ENCODE measurements at regions not wholly inside any gene's neighbourhood (a gene's known extent, or its start where the extent isn't known, plus 50 kb on each side); places are given as distances from the start of the nearest gene placed in this dataset.
"Not testable (repeated sequence)": the region's sequence is repeated elsewhere in the genome, so short reads cannot be mapped to it uniquely, and the experiment has no call there.

DNA sequence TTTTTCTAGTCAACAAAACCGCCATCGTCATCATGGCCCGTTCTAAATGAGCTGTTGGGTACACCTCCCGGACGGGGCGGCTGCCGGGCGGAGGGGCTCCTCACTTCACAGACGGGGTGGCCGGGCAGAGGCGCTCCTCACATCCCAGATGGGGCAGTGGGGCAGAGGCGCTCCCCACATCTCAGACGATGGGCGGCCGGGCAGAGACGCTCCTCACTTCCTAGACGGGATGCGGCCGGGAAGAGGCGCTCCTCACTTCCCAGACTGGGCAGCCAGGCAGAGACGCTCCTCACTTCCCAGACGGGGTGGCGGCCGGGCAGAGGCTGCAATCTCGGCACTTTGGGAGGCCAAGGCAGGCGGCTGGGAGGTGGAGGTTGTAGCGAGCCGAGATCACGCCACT is 250.7 kb upstream of the CNTN5 start:
- not testable (repeated sequence) for DNase-seq (ENCODE audit: low read depth, low spot score)

DNA sequence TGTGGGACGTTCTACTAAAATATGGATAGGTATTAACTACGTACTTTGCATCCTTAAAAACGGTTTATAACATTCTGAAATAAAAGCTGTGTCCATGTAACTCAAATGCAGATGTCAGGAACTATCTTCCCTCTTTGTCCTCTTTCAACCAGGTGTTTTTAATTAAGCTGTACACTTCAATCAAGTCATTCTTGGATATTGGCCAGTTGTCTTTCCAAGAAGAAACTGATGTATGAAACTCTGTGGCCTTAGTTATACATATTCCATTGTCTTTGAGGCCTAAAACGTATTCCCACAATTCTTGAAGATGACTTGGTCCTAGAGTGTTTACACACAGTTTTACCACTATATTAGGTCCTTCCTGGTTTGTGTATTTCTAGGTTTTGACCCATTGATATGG is 249.0 kb upstream of the CNTN5 start:
- DNase-seq (ENCODE audit: low read depth, low spot score) = no peak

DNA sequence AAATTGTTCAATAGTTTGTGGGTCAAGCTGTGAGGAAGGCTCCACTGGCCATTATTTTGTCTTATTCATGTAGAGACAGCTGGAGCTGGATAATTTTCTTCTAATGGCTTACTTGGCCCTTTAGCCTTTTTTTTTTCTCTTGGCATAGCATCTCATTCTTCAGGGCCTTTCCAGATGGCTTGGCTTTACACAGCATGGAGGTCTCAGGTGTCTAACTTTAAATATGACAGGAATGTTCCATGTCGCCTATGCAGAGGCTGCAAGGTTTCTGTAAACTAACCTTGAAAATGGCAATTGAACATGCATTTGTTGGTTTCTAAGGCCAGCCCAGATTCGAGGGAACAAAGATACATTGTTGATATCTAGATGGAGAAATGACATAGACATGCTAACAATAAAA is 247.9 kb upstream of the CNTN5 start:
- DNase-seq (ENCODE audit: low read depth, low spot score) = no peak

DNA sequence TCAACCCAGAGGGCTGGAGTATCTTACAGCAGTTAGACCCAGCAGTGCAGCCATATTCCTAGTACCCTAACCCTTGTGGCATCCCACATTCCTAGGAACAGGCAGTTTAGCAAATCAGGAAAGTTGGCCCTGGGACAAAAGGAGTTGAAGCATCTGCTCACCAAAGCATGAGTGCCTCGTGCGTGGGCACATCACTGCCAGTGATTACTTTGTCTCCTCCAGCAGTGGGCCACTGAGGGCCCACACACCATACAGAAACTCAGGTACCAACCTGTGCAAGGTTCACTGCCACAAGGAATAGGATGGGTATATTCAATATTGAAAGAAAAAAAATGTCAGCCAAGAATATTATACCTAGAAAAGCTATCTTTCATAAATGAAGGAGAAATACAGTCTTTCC is 227.5 kb upstream of the CNTN5 start:
- DNase-seq (ENCODE audit: low read depth, low spot score) = no peak

DNA sequence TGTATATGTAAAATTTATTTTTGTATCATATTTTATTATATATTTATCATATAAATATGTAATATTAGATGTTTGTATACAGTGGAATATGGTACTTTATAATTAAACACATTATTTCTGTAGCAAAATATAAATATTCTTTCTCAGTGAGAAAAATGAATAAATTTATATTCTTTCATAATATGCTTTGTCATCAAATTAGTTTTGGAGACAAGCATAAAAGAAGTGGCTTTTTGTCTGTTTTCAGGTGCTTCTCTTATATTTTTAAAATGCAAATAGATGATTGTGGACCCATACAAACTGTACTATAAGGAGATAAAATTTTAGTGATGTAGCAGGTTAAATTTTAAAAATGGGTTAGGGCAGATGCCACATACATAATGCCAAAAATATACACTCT is 222.4 kb upstream of the CNTN5 start:
- no peak for DNase-seq (ENCODE audit: low read depth, low spot score)

DNA sequence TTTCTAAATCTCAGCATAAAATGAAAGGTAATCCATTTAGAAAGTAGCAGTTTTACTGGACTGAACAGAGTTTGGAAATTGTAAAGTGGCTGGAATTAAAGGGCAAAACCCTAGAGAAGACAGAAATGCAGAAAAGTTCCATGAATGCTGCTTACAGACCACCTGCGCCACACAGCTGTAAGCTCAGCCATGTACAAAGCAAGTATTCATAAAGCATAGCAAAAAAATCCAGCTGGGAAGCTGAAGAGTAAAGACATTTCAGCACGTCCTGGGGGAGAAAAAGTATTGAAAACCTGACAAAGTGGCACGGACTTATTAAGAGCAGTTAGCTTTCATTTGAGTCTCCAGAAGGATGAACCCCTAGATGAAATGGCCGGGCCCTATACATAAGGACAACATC is 220.1 kb upstream of the CNTN5 start:
- no peak for DNase-seq (ENCODE audit: low read depth, low spot score)

DNA sequence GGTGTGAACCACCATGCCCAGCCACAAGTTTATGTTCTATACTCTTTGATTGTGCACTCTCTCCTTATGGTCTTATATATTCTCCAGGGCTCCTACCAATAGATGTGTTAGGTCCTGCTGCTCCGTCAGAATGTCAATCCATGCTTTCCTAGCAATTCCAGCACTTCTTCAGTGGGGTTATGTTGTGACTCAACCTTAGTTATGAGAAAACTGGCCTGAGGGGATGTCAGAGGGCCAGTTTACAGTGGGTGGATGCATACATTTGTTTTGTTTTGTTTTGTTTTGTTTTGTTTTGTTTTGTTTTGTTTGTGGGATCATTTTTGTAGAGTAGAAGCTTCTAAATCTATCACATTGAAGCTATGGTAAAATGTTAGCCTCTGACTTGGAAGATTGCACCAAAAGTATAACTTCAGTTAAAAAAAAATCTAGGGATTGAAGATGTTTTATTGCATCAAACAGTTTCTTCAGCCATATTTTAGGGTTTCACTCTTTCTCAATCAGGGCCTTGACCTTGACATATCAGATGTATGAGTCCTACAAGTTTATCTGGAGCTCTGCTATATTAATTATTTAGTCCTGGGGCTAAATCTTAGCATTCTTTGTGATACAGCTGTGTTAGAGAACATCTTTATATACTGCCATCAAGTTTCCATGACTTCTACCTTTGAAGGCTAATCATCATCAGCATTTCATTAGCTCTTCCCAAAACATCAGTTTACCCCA is 191.6 kb upstream of the CNTN5 start:
- DNase-seq (ENCODE audit: low read depth, low spot score) = no peak

DNA sequence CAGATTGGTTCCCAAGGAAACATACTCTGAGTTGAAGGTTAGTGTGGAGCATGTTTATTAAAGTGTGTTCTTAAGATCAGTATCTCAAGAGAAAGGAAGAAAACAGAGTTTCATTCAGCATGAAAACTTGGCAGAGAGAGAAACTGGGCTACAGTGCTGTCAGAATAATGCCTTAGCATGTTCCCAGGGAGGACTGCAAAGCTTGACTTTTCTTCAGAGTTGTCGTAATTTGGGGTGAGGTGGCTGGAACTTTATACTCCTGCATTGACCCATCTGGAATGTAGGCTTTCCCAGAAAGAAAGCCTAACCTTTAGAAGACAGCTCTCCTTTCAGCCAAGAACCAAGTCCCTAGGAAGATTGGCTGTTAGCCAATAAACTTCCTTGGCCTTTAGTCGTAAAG is 190.8 kb upstream of the CNTN5 start:
- no peak for DNase-seq (ENCODE audit: low read depth, low spot score)

DNA sequence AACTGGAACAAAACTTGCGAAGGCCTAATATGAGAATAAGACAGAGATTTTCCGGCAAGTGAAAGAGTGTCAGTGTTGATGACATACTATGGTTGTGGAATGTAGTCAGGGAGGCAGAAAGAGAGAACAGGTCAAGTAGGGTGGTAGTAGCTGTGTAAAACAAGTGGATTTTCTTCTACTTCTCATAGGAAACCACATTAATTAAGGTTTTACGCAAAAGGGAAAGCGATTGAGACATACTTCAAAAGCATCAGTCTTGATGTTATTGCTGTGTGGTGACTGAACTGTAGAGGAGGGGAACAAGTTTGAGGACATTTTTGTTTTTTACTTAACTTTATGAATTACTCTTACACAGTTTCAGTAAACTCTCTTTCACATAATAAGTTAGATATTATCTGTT is 186.0 kb upstream of the CNTN5 start:
- DNase-seq (ENCODE audit: low read depth, low spot score) = no peak

DNA sequence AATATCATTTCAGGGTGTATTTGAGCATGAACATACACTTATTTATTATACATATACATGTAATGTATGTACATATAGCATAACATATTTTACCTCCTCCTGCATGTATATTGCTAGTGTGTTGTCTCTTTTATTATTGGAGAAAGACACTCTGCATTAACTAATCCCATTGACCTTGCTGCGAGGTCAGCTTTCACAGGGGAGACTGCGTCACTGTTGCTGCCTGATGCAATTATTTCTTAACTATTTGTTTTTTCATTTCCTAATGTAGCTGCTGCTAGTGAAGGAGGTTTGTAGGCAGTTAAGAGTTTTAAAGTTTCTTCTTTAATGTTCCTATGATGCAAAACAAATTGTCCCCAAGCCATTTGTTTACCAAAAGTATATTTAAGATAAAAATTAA is 185.4 kb upstream of the CNTN5 start:
- DNase-seq (ENCODE audit: low read depth, low spot score) = no peak

DNA sequence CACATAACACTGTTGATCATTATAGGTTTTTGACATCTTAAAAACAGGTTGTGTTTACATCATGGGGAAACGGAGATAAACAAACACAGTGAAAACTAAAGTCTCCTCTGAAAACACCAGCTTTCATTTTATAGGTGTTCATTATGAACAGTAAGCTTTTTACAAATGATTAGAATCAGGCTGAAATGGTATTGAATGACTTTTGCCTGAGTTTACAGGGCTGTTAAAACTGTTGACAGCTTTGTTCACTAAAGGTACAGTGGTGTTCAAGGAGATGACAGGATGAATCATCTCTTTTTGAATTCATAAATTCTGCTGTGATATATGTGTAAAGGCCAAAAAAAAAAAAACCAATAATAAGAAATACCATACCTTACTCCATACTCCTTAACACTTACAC is 184.6 kb upstream of the CNTN5 start:
- DNase-seq (ENCODE audit: low read depth, low spot score) = no peak

DNA sequence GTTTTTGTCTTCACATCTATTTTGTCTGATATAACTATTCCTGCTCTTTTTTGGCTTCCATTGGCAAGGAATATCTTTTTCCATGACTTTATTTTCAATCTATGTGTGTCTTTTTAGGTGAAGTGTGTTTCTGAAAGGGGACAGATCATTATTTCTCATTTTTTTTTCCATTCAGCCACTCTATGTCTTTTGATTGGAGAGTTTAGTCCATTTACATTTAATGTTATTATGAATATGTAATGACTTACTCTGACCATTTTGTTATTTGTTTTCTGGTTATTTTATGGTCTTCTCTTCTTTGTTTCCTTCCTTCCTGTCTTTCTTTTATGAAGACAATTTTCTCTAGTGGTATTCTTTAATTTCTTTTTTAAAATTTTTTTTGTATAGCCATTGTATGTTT is 178.6 kb upstream of the CNTN5 start:
- no peak for DNase-seq (ENCODE audit: low read depth, low spot score)

DNA sequence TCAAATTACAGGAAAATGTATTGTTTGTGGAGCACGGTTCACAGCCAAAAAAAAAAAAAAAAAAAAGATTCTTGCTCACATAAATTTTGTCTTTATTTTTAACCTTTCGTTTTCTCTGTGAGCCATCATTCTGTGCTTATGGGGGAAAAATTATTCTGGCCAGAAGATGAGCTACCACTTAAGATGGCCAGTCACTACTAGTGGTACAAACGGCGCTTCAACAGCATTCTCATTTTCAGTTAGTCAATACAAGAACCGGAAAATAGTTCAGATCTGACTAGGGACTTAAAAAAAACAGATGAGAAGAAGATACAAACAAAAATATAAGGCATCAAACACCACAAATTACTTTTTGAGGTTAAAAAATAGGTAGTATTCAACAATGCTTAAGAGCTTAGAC is 158.6 kb upstream of the CNTN5 start:
- DNase-seq (ENCODE audit: low read depth, low spot score) = no peak

DNA sequence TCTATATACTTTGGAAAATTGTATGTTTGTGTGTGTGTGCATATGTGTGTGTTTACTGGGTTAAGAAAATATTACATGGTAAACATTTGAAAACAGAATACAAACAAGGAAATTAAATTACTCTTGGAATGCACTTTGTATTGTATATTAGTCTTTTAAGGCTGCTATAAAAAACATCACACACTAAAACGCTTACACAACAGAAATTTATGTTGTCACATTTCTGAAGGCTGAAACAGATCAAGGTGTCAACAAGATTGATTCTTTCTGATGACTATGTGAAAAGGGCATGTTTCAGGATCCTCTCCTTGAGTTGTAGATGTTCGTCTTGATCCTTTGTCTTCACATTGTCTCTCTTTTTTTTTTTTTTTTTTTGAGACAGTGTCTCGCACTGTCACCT is 149.1 kb upstream of the CNTN5 start:
- no peak for DNase-seq (ENCODE audit: low read depth, low spot score)

DNA sequence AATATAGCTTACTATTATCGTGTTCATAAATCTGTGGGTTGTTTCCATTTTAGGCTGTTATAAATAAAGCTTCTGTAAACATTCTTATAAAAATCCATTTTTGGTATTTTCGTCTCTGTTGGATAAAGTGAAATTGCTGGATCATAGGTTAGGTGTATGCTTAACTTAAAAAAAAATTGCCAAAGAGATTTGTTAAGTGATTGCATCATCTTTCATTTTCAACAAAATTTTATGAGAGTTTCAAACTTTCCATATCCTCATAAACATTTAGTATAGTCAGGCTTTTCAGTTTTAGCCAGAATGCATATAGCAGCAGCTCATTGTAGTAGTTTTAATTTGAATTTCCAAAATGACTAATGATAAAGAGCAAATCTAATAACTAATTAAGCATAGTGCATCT is 146.7 kb upstream of the CNTN5 start:
- no peak for DNase-seq (ENCODE audit: low read depth, low spot score)

DNA sequence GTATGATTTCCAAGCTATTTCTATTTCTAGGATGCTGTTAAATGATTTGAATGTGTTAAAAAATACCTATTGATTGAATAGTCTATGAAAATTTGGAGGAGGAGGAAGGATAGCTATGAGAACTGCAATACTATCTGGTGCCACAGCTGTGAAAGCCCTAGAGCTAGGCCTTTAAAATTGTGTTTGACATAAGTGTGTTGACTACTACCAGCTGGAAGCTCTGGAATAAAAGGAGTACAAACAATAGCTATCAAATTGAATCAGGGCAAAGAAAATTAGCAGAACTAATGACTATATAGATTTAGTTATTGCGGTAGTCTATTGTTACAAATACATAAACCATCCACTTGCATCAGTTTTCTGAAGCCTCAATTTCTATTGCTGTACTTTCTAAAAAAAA is 124.8 kb upstream of the CNTN5 start:
- no peak for DNase-seq (ENCODE audit: low read depth, low spot score)

DNA sequence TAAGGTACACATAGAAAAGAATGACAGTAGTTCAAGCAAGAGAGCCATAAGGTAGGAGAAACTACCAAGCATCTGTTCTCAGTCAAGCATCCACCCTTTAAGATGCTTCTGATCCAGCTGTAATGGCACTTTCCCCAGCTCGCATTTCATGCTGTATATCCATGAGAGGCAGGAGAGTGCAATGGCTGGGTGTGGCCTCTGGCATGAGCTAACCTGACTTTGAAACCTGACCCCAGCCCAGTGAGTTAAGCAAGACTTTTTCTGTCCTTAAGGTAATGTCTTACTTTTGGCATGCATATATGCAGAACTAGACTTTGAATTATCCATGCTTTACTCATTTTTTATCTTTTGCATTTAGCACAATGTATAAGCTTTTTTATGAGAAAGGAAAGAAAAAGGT is 79.8 kb upstream of the CNTN5 start:
- DNase-seq (ENCODE audit: low read depth, low spot score) = no peak

DNA sequence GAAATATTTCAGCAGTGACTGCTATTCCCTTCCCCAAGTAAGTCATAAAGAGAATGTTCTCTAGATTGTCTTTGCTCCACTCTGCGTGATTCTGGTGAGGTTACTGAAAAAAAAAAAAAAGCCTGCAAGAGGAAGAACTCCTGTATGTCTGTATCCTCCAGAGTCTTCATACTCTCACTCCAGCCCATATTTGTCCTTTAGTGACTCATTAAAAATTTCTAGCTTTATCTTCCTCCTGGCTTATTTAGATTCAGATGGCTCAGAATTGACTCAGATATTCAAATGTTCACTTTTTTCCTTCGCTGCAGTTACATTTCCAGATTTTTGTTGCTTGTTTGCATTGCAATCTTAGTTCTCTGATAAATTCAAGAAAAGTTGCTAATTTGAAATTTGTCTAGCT is 76.3 kb upstream of the CNTN5 start:
- DNase-seq (ENCODE audit: low read depth, low spot score) = no peak

DNA sequence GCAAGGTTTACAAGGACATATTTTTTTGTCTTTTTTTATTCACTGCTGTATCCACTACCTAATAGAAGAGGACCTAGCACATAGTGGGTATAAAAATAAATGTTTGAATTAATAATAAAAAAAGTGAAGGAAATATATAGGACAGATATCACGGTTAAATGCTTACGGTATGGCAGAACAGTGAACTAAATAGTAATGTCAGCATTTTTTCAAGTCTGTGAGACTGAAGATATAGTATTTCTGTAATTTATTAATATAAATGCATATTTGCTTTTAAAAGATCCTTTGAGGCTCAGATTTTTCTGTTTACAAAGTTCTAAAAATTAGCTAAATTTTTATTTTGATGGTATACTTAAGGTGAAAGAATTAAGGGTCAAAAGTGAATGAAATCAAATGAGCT is 68.6 kb upstream of the CNTN5 start:
- no peak for DNase-seq (ENCODE audit: low read depth, low spot score)

DNA sequence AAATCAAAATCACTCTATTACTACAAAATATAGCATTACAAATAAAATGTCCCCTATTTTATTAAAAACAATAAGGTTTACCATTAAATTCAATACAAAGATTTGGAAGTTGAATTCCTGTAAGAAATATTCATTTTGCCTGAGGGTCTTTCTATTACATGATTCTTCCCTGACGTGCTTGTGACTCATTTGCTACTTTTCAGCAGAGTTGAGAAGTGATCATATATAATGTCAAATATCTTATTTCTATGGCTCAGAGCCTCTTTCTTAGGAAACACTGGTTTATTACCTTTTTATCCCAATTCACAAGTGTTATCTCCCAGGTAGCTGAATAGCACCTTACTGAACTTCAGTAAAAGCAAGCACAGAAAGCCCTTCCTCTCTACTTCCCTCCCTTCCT is 65.2 kb upstream of the CNTN5 start:
- no peak for DNase-seq (ENCODE audit: low read depth, low spot score)

DNA sequence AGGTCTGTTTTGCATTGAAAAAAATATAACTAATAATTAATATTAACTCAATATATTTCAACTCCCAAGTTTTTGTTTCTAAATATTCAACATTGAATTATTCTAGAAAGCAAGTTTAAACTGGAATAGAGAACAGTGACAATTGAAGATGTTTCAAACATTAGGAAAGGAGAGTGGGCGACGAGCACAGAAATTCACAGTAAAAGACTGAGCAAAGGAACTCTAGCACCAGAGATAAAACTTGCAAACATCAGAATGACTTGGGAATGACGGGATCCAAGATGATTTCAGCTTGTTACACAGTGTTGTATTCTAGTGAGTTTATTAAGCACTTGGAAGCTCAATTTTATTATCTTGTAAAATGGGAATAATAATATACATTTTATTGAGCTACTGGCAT is 56.6 kb upstream of the CNTN5 start:
- DNase-seq (ENCODE audit: low read depth, low spot score) = no peak

DNA sequence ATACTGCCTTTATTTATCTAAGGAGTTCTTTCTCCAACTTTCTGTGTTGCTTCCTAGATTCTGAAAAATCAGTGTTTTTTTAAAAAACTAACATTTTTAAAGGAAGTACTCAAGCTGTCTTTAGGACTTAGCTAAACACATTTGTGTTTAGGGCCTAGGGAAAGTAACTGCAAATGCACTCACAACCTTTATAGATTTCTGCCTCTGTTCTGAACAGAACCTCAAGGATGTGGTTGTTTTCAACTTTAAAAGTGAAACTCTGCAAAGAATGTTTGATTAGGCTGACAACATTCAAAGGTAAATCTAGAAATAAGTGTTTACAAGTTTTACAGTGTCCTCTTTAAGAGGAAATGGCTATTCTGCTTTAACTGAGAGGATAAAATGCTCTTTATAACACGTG is 55.4 kb upstream of the CNTN5 start:
- no peak for DNase-seq (ENCODE audit: low read depth, low spot score)

DNA sequence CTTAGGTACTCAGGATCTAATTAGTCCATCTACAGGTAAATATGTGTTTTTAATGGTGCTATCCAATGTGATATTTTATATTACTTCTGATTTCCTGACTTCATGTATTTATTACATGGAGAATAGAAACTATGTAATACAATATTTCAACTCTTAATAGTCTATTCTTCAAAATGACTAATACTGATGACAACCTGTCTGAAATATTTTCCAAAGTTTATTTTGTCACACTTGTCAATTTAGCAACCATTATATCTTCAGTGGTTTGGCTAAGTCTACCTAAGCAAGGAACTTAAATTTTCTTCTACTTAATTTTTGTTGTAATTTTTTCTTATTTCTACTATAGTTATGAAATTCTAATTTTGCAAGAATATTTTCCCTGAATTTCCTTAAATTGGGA is 55.0 kb upstream of the CNTN5 start:
- no peak for DNase-seq (ENCODE audit: low read depth, low spot score)

DNA sequence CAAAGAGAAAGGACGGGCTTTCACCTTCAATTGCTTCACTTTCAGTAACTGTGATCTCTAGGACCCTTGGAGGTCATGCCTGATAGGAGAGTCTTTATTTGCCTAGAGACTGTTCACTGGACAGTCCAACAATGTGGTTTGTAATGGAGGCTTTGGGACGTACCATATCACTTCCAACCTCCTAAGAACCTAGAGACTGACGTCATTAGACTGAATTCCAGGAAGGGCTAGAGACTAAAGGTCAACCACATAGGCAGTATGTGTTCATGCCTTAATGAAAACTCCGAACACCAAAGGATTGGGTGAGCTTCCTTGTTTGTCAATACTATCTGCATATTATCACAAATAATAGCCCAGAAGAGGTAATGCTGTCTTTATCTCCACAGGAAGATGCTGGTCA is 53.7 kb upstream of the CNTN5 start:
- no peak for DNase-seq (ENCODE audit: low read depth, low spot score)
